Activated CD4-positive, CD25-positive, alpha-beta regulatory T cell treated with anti-CD3 and anti-CD28 coated beads, Interleukin-2, amount 50 U/mL, for 72 hours (primary cell): ENCODE measurements at regions not wholly inside any gene's neighbourhood (a gene's known extent, or its start where the extent isn't known, plus 50 kb on each side); places are given as distances from the start of the nearest gene placed in this dataset.
"Not testable (repeated sequence)": the region's sequence is repeated elsewhere in the genome, so short reads cannot be mapped to it uniquely, and the experiment has no call there.

Experiments used
- DNase-seq: peaks from one replicate; pipeline ENCODE4 v3.0.0; 2021

- no peak for DNase-seq
Measured at GRCh38 chr19:31448221-31448657, 99.0 kb upstream of the TSHZ3 start.

GRCh38 chr19:31449379-31449778 is 100.1 kb upstream of the TSHZ3 start:
- no peak for DNase-seq

- no peak for DNase-seq
Measured at GRCh38 chr19:31450696-31451095, 101.5 kb upstream of the TSHZ3 start.

- no peak for DNase-seq
Measured at GRCh38 chr19:31451686-31452330, 102.6 kb upstream of the TSHZ3 start.

DNA sequence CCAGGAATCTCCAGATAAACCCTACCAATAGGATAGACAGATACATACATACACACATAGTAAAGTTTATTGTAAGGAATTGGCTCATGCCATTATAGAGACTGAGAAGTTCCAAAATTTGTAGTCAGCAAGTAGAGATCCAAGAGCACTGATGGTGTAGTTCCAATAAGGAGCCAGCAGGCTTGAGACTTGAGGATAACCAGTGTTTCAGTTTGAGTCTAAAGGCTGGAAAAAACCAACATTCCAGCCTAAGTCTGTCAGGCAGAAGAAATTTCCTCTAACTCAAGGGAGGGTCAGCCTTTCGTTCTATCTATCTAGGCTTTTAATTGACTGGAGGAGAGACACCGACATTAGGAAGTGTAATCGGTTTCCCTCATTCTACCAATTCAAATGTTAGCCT is 110.2 kb upstream of the TSHZ3 start:
- no peak for DNase-seq

GRCh38 chr19:31461814-31462539 is 112.7 kb upstream of the TSHZ3 start:
- DNase-seq = no peak

- no peak for DNase-seq
Measured at GRCh38 chr19:31470229-31470939, 121.1 kb upstream of the TSHZ3 start.

- no peak for DNase-seq
Measured at GRCh38 chr19:31470952-31471351, 121.7 kb upstream of the TSHZ3 start.

- DNase-seq = no peak
Measured at GRCh38 chr19:31478241-31478640, 129.0 kb upstream of the TSHZ3 start.

DNA sequence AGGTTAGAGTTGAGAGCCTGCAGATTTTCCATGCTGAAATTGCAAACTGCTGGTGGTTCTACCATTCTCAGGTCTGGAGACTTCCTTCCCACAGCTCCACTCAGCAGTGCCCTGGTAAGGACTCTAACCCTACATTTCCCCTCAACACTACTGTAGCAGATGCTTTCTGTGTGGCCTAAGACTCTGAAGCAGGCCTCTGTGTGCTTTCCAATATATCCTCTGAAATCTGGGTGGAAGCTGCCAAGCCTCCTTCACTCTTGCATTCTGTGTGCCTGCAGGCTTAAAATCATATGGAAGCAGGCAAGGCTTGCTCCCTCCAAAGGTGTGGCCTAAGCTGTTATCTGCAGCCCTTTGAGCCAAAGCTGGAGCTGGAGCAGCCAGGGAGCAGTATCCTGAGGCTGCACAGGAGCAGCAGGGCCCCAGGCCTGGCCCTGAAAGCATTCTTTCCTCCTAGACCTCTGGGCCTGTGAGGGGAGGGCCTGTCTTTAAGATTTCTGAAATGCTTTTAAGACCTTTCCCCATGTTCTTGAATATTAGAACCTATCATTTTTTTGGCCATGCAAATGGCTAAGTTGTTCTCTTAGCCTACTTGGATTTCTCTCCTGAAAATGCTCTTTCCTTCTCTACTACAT is 134.1 kb upstream of the TSHZ3 start:
- DNase-seq = no peak

- not testable (repeated sequence) for DNase-seq
Measured at GRCh38 chr19:31484858-31485410, 135.7 kb upstream of the TSHZ3 start.

DNA sequence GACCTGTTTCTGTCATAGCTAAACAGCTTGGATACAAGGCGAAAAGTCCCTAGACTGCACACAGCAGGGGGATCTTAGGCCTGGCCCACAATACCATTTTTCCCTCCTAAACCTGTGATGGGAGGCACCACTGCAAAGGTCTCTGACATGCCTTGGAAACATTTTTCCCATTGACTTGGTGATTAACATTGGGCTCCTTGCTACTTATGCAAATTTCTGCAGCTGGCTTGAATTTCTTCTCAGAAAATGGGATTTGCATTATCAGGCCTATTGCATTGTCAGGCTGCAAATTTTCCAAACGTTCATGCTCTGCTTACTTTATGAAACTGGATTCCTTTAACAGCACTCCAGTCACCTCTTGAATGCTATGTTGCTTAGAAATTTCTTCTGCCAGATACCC is 136.2 kb upstream of the TSHZ3 start:
- no peak for DNase-seq

DNA sequence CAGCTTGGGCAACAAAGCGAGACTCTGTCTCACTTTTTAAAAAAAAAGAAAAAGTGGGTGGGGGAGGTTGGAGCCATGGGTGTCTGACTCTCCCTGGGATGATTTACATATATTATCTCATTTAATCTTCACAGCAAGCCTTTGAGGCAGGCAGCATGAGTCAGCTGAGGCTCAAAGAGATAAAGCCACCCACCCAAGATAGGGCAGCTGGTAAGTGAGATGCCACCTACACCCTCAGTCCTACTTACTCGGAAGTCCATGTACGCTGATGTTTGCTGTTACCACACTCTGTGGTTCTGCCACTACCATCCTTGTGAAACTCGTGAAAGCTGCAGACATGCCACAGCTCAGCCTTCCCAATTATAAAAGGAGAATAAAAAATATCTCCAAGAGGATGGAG is 142.0 kb upstream of the TSHZ3 start:
- DNase-seq = no peak

DNA sequence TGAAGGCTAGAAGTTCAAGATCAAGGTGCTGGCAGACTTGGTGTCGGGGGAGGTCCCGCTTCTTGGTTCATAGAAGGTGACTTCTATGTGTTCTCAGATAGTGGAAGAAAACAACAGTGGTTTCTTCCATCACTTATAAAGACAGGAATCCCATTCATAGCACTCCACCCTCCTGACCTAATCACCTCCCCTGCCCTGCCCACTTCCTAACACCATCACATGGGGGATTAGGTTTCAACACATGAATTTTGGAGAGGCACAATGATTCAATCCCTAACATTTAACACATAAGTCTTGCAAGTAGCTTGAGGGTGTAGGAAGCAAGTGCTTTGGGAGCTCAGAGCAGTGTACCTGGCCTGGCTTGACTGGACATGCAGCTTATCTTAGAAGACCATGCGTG is 142.8 kb upstream of the TSHZ3 start:
- no peak for DNase-seq

GRCh38 chr19:31496076-31496475 is 146.8 kb upstream of the TSHZ3 start:
- no peak for DNase-seq

DNA sequence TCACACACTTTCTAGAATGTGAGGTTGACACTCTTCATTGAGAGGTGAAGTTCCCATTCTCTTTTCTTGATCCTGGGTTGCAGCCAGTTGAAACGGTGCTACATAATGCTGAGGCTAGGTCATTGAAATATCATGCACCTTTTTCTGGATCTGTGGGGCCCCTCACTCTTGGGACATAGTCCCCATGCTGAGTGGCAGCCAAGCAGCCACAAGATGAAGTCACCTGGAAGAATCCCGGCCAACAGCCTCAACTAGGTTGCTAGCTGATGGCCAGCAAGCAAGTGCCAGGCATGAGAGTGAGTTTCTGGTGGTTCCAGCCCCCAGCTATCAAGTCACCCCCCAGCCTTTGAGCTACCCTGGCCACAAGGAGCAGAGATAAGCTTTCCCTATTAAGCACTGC is 148.5 kb upstream of the TSHZ3 start:
- DNase-seq = no peak

DNA sequence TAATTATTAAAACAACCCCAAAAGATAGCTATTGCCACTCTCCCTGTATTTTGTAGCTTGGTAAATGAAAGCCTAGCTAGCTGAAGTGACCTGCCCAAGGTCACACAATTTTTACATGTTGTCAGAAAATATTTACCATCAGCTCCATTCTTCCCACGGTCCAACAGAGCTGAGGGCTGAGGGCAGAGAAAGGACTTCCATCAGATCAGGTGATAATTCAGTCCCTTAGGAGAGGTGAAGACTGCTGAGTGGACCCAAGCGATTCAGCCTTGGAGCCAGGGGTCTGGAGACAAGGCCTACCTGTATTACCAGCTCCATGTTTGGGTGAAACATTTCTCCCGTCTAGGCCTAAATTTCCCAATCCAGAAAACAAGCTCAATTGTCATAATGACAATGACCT is 149.5 kb upstream of the TSHZ3 start:
- DNase-seq = no peak

DNA sequence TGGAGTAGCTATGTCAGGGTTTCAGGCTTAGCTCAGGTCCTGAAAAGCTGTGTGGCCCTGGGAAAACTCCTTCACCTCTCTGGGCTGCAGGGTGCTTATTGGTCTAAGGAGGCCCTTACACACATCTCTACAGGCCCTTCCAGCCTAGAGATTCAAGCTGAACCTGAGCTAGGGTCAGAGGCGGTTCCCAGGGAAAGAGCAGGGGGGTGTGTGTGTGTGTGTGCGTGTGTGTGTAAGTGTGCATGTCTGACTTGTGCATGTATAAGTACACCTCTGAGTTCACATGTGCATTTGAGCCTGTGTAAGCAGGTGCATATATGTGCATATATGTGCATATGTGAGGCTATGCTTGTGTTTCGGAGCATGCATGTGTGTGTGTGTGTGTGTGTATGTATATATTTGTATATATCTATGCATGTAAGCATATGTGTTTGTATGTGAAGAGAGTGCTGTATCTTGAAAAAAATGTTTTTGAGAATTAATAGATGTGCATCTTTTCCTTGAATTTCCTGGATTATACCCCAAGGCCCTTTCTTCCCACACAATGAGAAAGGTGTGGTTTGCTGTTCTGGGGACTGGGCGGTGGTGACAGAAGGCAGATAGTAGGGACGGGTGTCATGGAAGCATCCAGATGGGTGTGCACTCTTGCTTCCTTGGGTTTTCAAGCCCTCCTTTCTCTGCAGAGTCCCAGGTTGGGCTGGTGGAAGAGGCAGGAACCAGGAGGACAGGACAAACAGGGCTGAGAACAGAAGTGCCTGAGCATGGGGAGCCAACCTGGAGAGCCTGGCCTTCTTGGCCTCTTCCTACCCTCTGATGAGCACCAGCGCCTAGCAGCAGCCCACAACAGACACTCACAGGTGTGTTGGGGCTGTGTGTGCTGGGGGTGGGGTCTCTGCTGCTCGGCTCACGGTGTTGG is 150.3 kb upstream of the TSHZ3 start:
- no peak for DNase-seq

- DNase-seq = no peak
Measured at GRCh38 chr19:31500197-31500830, 151.1 kb upstream of the TSHZ3 start.

DNA sequence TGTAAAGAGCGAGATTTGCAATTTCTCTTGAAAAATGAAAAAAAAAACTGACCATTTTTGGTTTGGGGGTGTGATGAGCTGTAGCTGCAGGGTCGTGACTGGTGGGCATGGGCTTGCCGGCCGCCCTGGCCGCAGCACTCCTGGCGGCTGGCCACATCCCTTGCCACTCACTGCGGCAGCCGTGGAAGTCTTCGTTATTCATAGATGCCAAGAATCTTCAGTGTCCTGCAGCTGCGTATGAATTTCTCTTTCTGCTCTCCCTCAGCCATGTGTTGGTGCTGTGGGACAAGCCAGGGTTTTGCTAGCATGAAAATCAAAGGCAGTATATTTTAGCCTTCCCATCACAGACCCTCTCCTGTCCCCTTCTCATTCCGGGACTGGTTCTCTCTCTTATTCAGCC is 151.7 kb upstream of the TSHZ3 start:
- no peak for DNase-seq

DNA sequence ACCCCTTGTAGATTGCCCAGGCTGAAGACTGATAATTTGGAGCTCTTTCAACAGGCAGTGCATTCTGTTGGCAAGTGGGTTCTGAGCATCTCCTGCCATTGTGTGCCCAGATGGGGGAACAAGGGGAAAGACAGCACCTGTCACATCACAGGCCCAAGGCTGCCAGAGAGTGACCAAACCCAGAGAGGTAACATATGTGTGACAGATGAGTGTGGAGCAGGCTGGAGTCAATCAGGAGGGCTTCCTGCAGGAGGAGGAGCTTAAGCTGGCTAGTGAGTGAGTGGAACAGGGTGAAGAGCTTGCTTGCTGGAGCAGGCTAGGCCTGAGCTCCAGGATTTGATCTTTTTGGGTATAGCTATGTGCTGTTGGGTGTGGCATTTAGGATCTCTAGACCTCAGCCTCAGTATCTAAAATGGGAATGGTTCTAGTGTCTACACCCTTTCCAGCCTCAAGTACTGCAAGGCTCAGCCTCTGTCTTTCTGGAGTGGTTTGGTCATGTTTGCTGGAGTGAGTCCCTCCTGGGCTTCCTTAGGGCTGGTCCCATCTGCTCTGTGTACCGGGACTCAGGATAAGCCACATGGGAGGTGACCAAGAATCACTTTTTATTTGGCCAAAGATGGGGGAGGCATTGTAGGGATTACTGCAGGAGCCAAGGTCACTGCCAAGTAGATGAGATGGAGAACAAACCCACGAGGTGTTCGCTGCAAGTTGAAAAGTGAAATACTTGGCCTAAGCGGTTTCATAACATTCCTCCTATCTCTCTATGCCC is 152.4 kb upstream of the TSHZ3 start:
- DNase-seq = no peak
